AML-193 (cell line): ENCODE measurements at regions not wholly inside any gene's neighbourhood (a gene's known extent, or its start where the extent isn't known, plus 50 kb on each side); places are given as distances from the start of the nearest gene placed in this dataset.

Source experiments
- DNase-seq, 2 experiments: peaks; one replicate each; lab custom pipeline; 2025; lab: John Stamatoyannopoulos, UW

- no peak for DNase-seq
Observed at GRCh38 chr15:45743426-45744235, 108.8 kb downstream of the SQOR start.

DNA sequence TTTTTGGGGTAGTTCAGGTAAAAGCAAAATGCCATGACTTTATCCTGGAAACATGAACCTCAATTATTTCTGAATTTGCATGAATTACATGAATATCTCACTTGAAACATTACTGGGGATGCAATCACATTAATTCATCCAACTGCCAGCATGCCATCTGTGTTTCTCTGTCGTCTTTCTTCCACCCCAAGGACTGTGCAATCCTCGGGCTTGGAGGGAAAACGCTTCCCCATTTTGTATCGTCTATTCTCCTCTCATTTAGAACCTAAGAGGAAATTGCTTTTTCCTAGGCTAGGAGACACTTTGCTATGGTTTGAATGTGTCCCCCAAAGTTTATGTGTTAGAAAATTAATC is 109.4 kb downstream of the SQOR start:
- no peak for DNase-seq

DNA sequence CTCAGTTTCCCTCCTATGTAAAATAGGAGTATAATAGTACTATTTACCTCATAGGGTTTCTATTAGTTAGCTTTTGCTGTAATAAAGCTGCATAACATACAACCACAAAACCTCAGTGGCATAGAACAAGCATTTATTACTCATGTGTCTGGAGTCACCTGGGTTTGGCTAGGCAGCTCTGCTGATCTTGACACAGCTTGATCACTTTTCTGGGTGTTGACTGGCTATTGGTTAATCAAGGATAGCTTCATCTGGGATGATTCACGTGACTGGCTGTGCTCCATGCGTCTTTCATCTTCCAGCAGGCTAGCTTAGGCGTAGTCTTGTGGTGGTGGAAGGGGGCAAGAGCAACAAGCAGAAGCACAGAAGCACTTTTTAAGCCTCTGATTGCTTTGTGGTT is 112.6 kb downstream of the SQOR start:
- no peak for DNase-seq

GRCh38 chr15:45751629-45752028 is 116.8 kb downstream of the SQOR start:
- DNase-seq: no peak

- no peak for DNase-seq
Observed at GRCh38 chr15:45759936-45760335, 125.1 kb downstream of the SQOR start.

- no peak for DNase-seq
Observed at GRCh38 chr15:45762726-45763125, 127.9 kb downstream of the SQOR start.

DNA sequence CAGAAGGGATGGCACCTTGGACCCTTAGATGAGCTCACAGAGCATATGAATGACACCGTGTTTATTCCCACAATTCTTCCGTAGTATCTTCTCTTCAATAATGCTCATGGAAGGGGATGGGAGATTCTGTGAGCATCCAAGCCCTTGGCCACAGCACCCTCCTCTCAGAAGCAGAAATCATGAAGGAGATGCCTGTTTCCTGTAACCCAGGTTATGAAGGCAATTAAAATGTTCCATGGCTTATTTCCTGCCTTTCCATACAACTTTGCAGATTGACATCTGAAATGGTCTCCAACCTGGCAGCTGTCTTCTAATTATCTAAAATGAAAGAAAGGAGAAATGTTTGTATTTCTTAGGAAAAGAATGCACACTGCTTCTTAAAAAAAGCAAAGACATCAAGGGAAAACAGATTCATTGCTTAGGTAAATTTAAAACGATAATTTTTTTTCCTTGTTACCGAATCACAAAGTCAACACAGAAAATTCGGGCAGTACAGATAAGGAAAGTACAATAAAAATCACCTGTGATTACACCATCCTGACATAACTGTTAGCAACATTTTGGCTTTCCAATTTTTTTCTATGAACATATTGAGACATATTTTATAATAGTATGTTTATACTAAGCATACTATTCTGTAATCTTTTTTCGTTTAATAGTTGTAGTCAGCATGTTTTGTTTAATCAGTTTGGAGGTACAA is 128.5 kb downstream of the SQOR start:
- no peak for DNase-seq

GRCh38 chr15:45773149-45773548 is 138.3 kb downstream of the SQOR start:
- DNase-seq: no peak

DNA sequence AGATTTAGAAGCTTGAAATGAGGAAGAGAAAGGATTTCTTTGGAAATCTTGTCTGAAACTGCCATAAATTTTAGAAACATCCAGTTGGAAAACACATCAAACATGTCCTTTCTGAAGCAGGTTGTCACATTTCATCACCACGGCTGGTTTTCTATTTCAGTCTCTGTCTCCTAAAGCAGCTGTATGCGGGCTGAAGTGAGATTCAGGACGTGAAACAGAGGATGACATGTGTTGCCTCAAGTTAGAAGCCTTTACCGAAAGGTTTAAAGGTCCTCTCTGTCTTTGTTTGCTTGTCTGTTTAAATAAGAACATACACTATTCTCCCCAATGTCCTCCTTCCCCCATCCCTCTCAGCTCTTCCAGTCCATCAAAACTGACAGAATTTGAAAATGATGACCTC is 141.9 kb downstream of the SQOR start:
- no peak for DNase-seq

- DNase-seq: no peak
Observed at GRCh38 chr15:45777781-45778180, 143.0 kb downstream of the SQOR start.

- DNase-seq: no peak
Observed at GRCh38 chr15:45780352-45780751, 145.5 kb downstream of the SQOR start.

DNA sequence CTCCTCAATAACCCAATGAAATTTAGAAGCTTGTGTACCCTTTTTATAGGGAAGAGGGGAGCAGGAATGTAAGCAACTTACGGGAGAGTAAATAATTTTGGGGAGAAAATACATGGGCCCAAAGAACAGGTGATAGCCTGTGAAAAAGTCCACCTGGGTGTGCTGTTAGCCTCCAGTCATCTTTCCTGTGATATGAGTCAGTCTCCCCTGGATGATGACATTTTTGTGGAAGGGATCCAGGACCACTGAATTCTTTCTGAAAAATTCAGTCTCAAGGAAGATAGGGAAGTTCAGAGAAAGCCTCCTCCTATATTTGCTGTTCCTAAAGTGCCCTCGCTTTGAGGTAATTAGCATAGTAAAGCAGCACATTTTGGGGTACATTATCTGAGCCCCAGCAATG is 149.8 kb downstream of the SQOR start:
- no peak for DNase-seq

GRCh38 chr15:45785897-45786296 is 151.1 kb downstream of the SQOR start:
- DNase-seq: no peak

DNA sequence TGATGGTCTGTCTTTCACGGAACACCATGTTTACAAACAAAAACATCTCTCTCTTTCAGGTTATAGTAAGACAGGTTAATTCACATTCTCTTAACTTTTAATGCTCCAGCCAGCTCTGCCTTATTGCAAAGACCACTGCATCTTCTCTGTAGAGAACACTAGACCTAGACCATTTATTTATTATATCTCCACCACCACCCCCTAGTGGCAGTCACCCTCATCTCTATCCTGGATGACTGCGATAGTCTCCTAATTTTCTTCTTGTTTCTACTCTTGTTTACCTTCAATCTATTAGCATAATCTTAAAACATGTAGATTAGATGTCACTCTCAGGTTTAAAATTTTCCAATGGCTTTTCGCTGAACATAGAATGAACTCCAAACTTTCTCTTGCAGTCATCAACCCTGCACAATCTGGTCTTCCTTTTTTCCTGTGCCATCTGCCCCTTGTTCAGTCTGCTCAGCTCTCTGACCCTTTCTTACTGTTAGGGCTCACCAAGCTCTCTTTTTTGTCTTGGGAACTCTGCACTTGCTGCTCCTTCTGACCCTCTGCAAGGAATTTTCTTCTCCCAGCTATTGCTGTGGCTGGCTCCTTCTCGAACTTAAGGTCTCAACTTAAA is 155.6 kb downstream of the SQOR start:
- peak; percentile 23 to 37 for DNase-seq

GRCh38 chr15:45794304-45794703 is 159.5 kb downstream of the SQOR start:
- DNase-seq: no peak

DNA sequence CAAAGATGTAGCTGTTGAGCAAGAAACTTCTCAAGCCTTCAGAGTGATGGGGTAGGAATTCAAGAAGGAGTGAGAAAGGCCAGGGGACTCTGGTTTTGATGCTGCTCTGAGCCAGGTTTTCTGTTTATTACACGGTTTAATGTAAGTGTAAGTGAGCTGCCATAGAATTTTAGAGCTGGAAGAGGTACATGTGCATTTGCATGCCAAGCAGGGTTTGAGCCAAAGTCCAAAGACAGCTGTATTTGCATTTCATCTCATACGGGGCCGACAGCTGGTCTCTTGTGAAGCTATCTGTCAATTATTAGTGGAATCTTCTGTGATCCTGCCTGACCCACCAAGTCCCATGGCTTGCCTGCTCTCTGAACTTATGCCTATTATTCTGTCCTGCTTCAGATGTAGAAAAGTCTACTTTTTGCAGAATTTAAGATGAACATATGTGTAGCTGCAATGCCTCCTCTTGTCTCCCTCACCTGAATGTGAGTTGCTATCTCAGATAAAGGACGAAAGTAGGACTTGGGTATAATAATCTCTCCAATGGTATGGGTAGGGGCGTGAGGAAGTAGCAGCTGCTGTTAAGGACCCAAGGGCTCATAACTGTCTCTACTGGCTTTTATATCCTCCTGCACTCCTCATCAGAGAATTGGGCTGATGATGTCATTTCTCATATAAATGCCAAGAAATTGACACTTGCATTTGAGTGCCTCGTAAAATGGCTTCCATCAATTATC is 160.0 kb downstream of the SQOR start:
- no peak for DNase-seq

GRCh38 chr15:45795440-45796069 is 160.7 kb downstream of the SQOR start:
- DNase-seq: peak in 1 of 2 experiments; percentile 45

GRCh38 chr15:45796433-45796832 is 161.6 kb downstream of the SQOR start:
- DNase-seq: no peak

DNA sequence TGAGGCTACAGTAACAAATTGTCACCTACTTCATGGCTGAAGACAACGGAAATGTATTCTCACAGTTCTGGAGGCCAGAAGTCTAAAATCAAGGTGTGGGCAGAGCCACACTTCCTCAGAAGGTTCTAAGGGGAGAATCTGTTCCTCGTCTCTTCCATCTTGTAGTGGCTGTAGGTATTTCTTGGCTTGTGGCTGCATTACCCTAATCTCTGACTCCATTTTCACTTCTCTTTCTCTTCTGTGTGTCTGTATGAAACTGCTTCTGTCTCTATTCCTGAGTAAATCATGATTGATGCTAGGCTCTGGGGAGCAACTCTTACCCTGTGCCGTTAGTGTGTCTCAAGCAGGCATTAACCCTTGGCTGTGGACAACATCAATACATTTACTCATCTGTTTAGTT is 164.7 kb downstream of the SQOR start:
- DNase-seq: no peak

DNA sequence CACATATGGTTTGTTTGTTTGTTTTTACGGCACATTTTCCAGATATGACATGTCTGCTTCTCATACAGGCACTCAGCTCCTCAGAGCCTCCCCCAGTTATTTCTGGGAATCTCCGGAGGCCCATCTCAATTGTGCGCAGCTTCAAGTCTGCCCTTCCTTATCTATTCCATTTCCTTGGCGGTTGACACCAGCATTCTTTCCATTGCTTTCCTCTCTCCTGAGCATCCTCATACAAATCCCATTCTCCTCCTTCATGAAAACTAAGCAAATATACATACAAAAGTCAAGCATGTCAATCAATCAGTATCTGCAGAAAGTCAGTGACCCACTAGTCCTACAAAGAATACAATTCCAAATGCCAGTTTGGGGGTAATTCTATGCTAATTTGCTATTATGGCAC is 166.7 kb downstream of the SQOR start:
- no peak for DNase-seq

DNA sequence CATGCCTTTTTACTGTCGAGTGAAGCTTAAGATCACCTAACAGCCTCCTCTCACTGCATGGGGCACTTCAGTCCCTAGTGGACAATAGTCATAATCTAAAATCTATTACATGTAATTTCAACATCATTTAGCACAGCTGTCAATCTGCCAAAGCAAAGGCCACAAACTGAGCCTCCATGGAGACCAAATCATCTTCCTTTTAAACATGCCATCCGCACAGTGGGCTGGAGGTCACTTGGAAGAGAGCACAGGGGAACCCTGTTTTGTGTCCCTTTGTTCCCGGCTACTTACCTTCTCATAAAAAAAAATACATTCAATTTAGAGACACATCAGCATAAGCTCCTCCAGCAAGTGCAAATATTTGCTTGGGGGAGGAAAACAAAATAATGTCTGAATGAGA is 167.3 kb downstream of the SQOR start:
- no peak for DNase-seq

GRCh38 chr15:45804028-45804427 is 169.2 kb downstream of the SQOR start:
- no peak for DNase-seq
